ENCODE measurements at regions not wholly inside any gene's neighbourhood (a gene's known extent, or its start where the extent isn't known, plus 50 kb on each side); places are given as distances from the start of the nearest gene placed in this dataset.
"Not testable (repeated sequence)": the region's sequence is repeated elsewhere in the genome, so short reads cannot be mapped to it uniquely, and the experiment has no call there.

GRCh38 chr18:47709556-47709955, 220.9 kb downstream of the SMAD2 start:
- intact Hi-C loops (cut with DNase I), result no loop called here
- no peak overlapping the region for H3K4me3 ChIP-seq
- H3K27ac ChIP-seq, result no peak overlapping the region
- no peaks in the 10 kb centered on the region for H3K9me3 ChIP-seq
- no peaks in the 10 kb centered on the region for H3K27me3 ChIP-seq
- DNase-seq (ENCODE audit: low spot score in 2 of 2), result no peak
- no peaks in the 10 kb centered on the region for H3K4me1 ChIP-seq
- no peak for TF ChIP-seq CTCF (IDR thresholded peaks at IDR 0.05)
- H3K36me3 ChIP-seq, result no peaks in the 10 kb centered on the region

- Histone ChIP-seq H3K27ac (no peak overlapping the region), H3K36me3 (no peaks in the 10 kb centered on the region), H3K4me3 (no peak overlapping the region), H3K9me3 (no peaks in the 10 kb centered on the region), H3K27me3 (no peaks in the 10 kb centered on the region), H3K4me1 (no peaks in the 10 kb centered on the region)
- intact Hi-C loops (cut with DNase I), result no loop called here
- DNase-seq (ENCODE audit: low spot score in 2 of 2), result no peak
- TF ChIP-seq CTCF (IDR thresholded peaks at IDR 0.05), result no peak
These were observed 222.3 kb downstream of the SMAD2 start for GRCh38 chr18:47708206-47708605.

GRCh38 chr18:47701134-47701533, 229.3 kb downstream of the SMAD2 start:
- DNase-seq (ENCODE audit: low spot score in 2 of 2), result no peak
- Histone ChIP-seq H3K27ac (no peak overlapping the region), H3K4me3 (no peak overlapping the region), H3K36me3 (no peaks in the 10 kb centered on the region), H3K4me1 (no peaks in the 10 kb centered on the region), H3K27me3 (no peaks in the 10 kb centered on the region), H3K9me3 (no peaks in the 10 kb centered on the region)
- no peak for TF ChIP-seq CTCF (IDR thresholded peaks at IDR 0.05)
- intact Hi-C loops (cut with DNase I), result no loop called here

GRCh38 chr18:47696870-47697269, 233.6 kb downstream of the SMAD2 start:
- H3K9me3 ChIP-seq, result no peaks in the 10 kb centered on the region
- no peak overlapping the region for H3K27ac ChIP-seq
- no peak overlapping the region for H3K4me3 ChIP-seq
- intact Hi-C loops (cut with DNase I), result no loop called here
- no peaks in the 10 kb centered on the region for H3K4me1 ChIP-seq
- TF ChIP-seq CTCF (IDR thresholded peaks at IDR 0.05), result no peak
- no peaks in the 10 kb centered on the region for H3K36me3 ChIP-seq
- H3K27me3 ChIP-seq, result no peaks in the 10 kb centered on the region
- DNase-seq (ENCODE audit: low spot score in 2 of 2), result no peak

- H3K4me1 ChIP-seq, result no peaks in the 10 kb centered on the region
- DNase-seq (ENCODE audit: low spot score in 2 of 2), result no peak
- no peak overlapping the region for H3K27ac ChIP-seq
- intact Hi-C loops (cut with DNase I), result no loop called here
- H3K36me3 ChIP-seq, result no peaks in the 10 kb centered on the region
- no peaks in the 10 kb centered on the region for H3K27me3 ChIP-seq
- no peak for TF ChIP-seq CTCF (IDR thresholded peaks at IDR 0.05)
- H3K4me3 ChIP-seq, result no peak overlapping the region
- no peaks in the 10 kb centered on the region for H3K9me3 ChIP-seq
These were observed 238.8 kb downstream of the SMAD2 start for GRCh38 chr18:47691611-47692010.

- not testable (repeated sequence) for H3K4me1 ChIP-seq, H3K4me3 ChIP-seq
These were observed 239.7 kb downstream of the SMAD2 start for GRCh38 chr18:47690778-47691177.

More at GRCh38 chr18:47690778-47691177, 239.7 kb downstream of the SMAD2 start:
- H3K36me3 ChIP-seq; DNase-seq (ENCODE audit: low spot score in 2 of 2); H3K27ac ChIP-seq; H3K27me3 ChIP-seq; intact Hi-C loops (cut with DNase I); H3K9me3 ChIP-seq: not testable (repeated sequence)

All from ascending aorta (tissue), 2 donors.